ENCODE measurements at regions not wholly inside any gene's neighbourhood (a gene's known extent, or its start where the extent isn't known, plus 50 kb on each side); places are given as distances from the start of the nearest gene placed in this dataset.

GRCh38 chr9:91098203-91098850 is 263.4 kb downstream of the AUH start:
- DNase-seq (ENCODE audit: low read depth, low spot score): no peak

DNA sequence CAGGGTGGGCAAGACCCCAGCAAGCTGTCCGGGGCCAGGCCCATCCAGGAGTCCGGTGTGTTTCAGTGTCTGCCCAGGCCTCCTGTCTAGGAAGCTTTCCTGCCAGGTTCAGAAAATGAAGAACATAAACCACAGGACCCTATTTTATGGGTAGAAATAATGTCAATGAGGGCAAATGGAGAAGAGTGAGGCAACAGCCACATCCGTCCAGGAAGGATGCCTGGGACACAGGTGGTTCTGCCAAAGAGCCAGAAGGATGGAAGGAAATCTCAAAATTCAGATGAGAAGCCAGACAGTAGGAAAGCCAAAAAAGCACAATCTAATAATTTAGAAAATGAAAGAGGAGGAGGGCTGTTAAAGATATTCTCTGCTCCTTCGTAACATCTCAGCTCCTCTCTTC is 262.3 kb downstream of the AUH start:
- DNase-seq (ENCODE audit: low read depth, low spot score): no peak

- no peak for DNase-seq (ENCODE audit: low read depth, low spot score)
Observed at GRCh38 chr9:91100878-91101450, 260.8 kb downstream of the AUH start.

- peak; percentile 23 for DNase-seq (ENCODE audit: low read depth, low spot score)
Observed at GRCh38 chr9:91101611-91102168, 260.0 kb downstream of the AUH start.

- DNase-seq (ENCODE audit: low read depth, low spot score): no peak
Observed at GRCh38 chr9:91102269-91102668, 259.4 kb downstream of the AUH start.

GRCh38 chr9:91103931-91104330 is 257.8 kb downstream of the AUH start:
- no peak for DNase-seq (ENCODE audit: low read depth, low spot score)

DNA sequence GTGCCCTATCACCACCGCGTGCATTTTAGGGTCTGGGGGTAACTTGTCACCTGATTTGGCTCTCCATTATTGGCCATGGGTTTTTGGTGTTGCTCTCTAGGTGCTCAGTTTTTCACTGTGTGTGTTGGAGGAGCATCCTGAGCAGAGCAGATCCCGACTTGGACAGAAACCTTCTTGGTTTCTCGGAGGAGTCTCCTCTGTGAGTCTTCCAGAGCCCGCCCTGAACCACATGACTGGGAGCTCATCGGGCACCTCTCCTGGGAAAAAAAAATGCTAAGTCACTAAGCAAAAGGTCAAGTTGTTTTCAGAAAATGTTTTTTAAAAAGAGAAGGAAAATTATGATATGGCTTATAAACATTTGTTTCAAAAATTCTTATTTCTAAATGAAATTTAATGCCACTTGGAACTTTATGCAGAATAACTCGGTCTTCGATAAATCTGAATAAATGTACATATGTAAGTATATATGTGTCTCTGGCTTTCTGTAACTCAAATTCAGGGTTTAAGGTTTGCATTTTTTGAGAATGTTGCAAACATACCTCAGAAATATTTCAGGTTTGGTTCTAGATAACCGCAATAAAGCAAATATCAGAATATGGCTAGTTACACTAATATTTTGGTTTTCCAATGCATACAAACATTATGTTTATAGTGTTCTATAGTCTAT is 255.2 kb downstream of the AUH start:
- no peak for DNase-seq (ENCODE audit: low read depth, low spot score)

- DNase-seq (ENCODE audit: low read depth, low spot score): no peak
Observed at GRCh38 chr9:91111226-91111625, 250.5 kb downstream of the AUH start.

GRCh38 chr9:91111876-91112275 is 249.8 kb downstream of the AUH start:
- DNase-seq (ENCODE audit: low read depth, low spot score): no peak

GRCh38 chr9:91113016-91113415 is 248.7 kb downstream of the AUH start:
- no peak for DNase-seq (ENCODE audit: low read depth, low spot score)

DNA sequence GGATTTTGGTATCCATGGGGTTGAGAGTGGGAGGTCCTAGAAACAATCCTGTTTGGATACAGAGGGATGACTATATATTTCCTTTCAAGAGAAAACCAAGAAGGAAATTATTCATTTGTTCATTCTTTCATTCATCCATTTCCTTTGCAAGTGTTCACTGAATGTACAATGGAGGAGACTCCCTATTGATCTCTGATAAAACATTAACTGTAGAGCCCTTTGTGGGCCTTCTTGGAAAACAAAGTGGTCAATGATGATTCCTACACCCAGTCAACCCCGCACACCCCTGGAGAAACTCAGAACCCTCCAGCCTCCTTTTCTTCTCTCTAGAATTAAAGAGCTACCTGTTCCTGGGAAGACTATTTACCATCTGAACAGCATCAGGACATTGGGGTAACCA is 247.3 kb downstream of the AUH start:
- no peak for DNase-seq (ENCODE audit: low read depth, low spot score)

- DNase-seq (ENCODE audit: low read depth, low spot score): no peak
Observed at GRCh38 chr9:91116211-91116610, 245.5 kb downstream of the AUH start.

DNA sequence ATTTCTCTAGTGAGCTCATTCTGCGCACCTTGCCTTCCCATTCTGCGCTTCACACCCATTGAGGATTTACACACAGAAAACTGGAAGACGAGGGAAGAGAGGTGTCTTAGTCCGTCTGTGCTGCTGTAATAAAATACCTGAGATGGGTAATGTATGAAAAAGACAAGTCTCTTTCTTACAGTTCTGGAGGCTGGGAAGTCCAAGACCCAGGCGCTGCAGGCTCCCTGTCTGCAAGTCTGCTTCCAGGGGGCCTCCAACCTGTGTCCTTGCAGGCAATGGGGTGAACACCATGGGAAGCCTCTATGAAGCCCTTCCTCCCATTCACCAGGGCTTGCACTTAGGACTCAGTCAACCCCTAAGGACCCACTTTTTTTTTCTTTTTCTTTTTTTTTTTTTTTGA is 245.0 kb downstream of the AUH start:
- DNase-seq (ENCODE audit: low read depth, low spot score): no peak

DNA sequence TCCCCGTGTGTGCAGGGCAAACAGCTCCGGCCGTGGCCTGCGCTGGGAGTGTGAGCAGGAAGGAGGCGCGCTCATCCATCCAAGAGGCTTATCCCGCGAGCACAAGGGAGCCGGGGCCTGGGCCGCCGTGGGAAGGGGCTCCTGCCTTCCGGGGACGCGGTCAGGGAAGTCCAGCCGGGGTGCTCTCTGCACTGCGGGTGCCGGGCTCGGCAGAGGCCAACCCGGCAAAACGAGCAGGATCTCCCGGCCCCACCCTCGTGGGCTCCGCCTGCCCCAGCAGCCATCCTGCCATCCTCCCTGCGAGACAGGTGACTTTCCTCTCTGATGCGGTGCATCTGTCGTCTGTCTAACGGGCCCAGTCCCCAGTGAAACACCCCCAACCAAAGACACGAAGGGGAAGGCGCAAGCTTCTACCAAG is 244.2 kb downstream of the AUH start:
- no peak for DNase-seq (ENCODE audit: low read depth, low spot score)

DNA sequence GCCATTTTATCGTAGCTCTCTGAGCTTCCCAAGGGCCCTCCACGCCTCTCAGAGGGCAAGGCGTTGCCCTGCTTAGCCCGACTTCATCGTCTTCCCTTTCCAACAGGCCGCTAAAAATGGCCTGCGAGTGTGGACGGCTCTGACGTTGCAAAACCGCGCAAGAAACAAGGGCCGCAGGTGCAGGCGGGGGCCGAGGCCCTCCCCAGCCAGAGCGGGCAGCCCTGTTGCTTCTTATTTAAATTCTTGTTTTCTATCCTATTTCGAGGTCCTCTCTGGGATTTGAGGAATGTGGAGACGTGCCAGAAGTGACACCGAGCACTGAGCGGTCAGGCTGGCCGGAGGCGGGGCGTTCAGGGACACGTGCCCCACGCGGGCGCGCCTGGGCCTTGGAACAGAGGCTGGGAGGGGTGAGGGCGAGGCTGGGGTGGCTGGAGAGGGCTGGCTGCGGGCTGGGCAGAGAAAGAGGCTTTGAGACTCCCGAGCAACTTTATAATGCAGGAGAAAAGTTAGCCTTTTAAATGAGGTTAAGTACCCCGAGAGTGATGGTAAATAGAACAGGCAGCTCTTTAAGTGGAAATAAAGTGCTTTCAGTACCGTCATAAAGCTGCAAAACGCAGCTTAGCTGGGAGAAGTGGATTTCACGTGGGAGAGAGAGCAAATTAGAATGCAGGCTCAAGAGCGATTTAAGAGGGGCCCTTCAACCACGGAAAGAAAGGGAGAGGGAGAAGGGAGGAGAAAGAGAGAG is 243.6 kb downstream of the AUH start:
- DNase-seq (ENCODE audit: low read depth, low spot score): peak; percentile 15

DNA sequence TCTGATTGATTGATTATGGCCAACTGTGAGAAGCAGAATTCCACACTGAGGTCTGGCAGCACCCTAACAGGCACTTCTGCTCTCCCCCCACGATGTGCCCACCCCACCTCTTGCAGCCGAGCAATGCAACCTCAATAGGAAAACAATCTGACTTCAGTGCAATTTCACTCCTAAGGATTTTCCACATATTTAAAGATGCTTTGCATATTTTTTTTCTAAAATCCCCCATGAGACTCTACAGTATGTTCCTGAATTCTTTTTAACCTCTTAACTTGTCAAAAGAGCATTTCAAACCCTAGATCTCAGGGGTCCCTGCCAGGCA is 243.1 kb downstream of the AUH start:
- DNase-seq (ENCODE audit: low read depth, low spot score): no peak

DNA sequence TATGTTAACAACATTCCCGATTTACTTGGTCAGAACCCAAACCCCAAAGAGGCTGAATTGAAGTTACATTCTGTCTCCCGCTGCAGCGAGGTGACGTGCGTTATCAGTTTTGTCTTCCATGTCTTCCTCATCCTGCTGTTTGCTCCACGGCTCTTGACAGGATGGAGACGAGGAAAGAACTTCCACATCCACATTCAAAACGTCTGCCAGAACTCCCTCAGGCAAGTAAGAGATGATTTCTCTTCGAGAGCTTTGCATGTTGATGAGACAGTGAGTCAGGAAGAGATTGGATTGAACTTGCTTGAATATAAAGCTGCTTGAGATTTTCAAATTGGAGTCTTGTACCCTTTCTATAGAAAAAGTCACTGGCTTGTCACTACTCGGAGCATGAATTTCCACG is 242.6 kb downstream of the AUH start:
- no peak for DNase-seq (ENCODE audit: low read depth, low spot score)

GRCh38 chr9:91119679-91120078 is 242.0 kb downstream of the AUH start:
- no peak for DNase-seq (ENCODE audit: low read depth, low spot score)

- no peak for DNase-seq (ENCODE audit: low read depth, low spot score)
Observed at GRCh38 chr9:91120200-91120599, 241.5 kb downstream of the AUH start.

GRCh38 chr9:91122755-91123154 is 239.0 kb downstream of the AUH start:
- DNase-seq (ENCODE audit: low read depth, low spot score): no peak

- no peak for DNase-seq (ENCODE audit: low read depth, low spot score)
Observed at GRCh38 chr9:91126761-91127445, 234.8 kb downstream of the AUH start.

- no peak for DNase-seq (ENCODE audit: low read depth, low spot score)
Observed at GRCh38 chr9:91127653-91128052, 234.1 kb downstream of the AUH start.

Measured in iPS DF 19.7 (cell line).